ENCODE measurements at regions not wholly inside any gene's neighbourhood (a gene's known extent, or its start where the extent isn't known, plus 50 kb on each side); places are given as distances from the start of the nearest gene placed in this dataset.
"Not testable (repeated sequence)": the region's sequence is repeated elsewhere in the genome, so short reads cannot be mapped to it uniquely, and the experiment has no call there.

DNA sequence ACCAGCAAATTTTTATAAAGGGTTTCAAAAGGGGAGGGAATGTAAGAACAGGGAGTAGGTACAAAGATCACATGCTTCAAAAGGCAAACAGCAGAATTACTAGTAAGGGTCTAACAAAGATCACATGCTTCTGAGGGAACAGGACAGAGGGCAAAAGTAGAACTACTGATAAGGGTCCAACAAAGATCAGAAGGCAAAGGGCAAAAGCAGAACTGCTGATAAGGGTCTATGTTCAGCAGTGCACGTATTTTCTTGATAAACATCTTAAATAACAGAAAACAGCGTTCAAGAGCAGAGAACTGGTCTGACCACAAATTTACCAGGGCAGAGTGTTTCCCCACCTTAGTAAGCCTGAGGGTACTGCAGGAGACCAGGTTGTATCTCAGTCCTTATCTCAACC is 469.5 kb upstream of the PIK3R1 start:
- DNase-seq: no peak

GRCh38 chr5:67732921-67733320 is 482.6 kb upstream of the PIK3R1 start:
- no peak for DNase-seq

GRCh38 chr5:67732471-67732870 is 483.1 kb upstream of the PIK3R1 start:
- DNase-seq: no peak

DNA sequence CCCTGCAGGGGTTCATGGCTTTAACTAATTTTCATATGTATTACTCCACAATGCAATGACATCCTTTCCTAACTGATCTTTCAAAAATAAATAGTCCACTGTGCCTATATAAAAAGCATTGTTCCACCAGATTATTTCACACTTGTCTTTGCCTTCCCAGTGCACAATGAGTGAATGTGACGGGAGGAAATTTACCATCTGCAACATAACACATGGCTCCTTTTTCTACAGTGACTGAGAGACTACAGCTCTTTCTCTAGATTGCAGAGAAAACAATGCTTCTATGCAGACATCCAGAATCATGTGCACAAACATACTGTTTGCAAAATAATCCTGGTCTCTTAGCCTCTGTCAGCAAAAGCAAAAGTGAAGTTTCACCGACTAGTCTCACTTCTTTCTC is 483.7 kb upstream of the PIK3R1 start:
- no peak for DNase-seq

GRCh38 chr5:67730917-67731474 is 484.6 kb upstream of the PIK3R1 start:
- DNase-seq: no peak

GRCh38 chr5:67728326-67728890 is 487.1 kb upstream of the PIK3R1 start:
- DNase-seq: no peak

- DNase-seq: no peak
Measured at GRCh38 chr5:67725604-67726003, 490.0 kb upstream of the PIK3R1 start.

- DNase-seq: no peak
Measured at GRCh38 chr5:67724412-67725135, 491.0 kb upstream of the PIK3R1 start.

DNA sequence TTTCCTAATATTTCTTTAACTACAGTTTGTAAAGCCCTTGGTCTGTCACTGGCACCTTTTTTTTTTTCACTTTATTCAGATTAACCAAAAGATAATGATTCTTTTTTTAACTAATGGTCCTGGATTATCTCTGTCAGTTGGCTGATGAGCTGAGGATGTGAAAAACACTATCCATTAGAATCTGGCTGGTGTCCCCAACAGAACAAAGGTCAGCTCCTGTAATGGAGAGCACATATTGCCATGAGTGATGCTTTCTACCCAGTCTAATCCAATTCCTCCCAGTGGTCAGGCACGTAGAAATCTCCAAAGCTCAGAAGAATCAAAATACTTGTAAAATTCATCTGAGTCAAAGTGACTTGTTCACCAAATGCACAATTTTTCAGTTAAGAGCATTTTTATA is 491.7 kb upstream of the PIK3R1 start:
- no peak for DNase-seq

- DNase-seq: not testable (repeated sequence)
Measured at GRCh38 chr5:67722582-67722981, 493.0 kb upstream of the PIK3R1 start.

DNA sequence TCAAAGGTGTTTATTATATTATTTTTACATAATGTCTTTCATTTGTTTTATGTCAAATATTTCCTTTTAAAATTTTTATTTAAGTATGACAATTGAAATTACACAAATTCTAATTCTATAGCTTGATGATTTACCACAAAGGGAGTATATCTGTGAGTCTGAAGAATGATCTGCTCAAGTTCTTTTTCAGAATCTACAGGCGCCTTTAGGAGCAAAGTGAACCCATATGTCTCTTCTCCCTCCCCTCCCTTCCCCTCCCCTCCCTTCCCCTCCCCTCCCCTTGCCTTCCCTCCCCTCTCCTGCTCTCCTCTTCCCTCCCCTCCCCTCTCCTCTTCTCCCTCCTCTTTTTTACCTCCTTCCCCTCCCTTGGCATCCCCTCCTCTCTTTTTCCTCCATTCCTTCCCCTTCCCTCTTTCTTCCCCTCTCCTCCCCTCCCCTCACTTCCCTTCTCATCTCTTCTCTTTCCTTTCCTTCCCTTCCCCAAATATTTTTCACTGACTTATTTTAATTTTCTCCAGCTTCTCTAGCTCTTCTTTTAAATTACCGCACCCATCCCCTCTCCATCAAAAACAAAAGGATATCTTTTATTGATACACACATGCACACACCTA is 495.3 kb upstream of the PIK3R1 start:
- DNase-seq: no peak

GRCh38 chr5:67702008-67702407 is 505.4 kb upstream of the CD180 start:
- no peak for DNase-seq

- no peak for DNase-seq
Measured at GRCh38 chr5:67699560-67699959, 503.0 kb upstream of the CD180 start.

DNA sequence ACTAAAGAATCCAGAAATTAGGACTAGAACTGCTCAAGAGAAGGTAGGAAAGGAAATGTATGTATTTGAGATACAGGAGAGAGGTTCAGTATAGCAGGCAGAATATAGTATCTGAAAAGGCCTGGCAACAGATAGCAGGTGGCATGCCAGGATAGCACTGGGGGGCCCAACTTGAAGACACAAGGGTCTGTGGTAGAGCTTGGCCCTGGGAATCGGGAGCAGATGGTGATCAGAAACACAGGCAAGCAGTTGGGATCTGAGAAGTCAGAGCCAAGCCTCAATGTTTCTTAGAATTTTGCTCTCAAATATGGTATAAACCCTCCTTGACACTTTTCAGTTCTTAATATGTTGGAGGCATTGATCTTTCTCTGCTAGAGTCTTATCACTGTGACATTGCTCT is 499.8 kb upstream of the CD180 start:
- no peak for DNase-seq

- no peak for DNase-seq
Measured at GRCh38 chr5:67695369-67695768, 498.8 kb upstream of the CD180 start.

DNA sequence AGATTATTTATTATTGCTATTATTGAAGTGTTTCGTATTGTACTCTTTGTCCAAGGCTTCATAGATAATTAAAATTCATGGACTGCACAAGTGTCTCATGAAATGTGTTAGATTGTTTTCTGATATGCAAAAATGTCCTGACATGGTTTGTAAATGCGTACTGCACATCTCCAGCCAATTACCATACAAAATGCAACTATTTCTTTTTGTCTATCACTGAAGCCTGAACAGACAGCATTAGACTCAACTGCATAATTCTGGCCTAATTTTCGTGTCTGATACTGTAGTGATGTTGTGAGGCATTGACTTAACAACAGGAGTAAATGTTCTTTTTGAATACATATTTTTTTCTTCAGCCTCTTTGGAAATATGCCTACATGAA is 498.2 kb upstream of the CD180 start:
- no peak for DNase-seq

GRCh38 chr5:67693956-67694809 is 497.6 kb upstream of the CD180 start:
- DNase-seq: no peak

GRCh38 chr5:67686746-67687145 is 490.1 kb upstream of the CD180 start:
- DNase-seq: no peak

- DNase-seq: no peak
Measured at GRCh38 chr5:67681703-67682102, 485.1 kb upstream of the CD180 start.

GRCh38 chr5:67680099-67680498 is 483.5 kb upstream of the CD180 start:
- no peak for DNase-seq

GRCh38 chr5:67679184-67679841 is 482.7 kb upstream of the CD180 start:
- no peak for DNase-seq

- DNase-seq: no peak
Measured at GRCh38 chr5:67678594-67678993, 482.0 kb upstream of the CD180 start.
